Aorta (tissue), 5 donors: ENCODE measurements at regions not wholly inside any gene's neighbourhood (a gene's known extent, or its start where the extent isn't known, plus 50 kb on each side); places are given as distances from the start of the nearest gene placed in this dataset.

Experiments
- ATAC-seq: fragments of 200-7000 bp; cut with Tn5 transposase; one replicate; pipeline ENCODE4 v1.9.1; 2022; ENCODE audit warnings: moderate library complexity; ENCODE audit not compliant: low FRiP score
- DNase-seq, 2 donors: peaks; one replicate each; pipeline ENCODE4 v3.0.0-alpha.2; 2020
- H3K27ac ChIP-seq, 2 donors: one replicate each; pipeline ENCODE4 v1.5.1; 2013; ENCODE audit warnings: low read length in 2 of 2, mild to moderate bottlenecking in 2 of 2, moderate library complexity in 2 of 2, control low read depth in 1 of 2, inconsistent platforms in 1 of 2, low read depth in 1 of 2
- H3K27me3 ChIP-seq, 2 donors: one replicate each; pipeline ENCODE4 v1.6.1; 2013; ENCODE audit warnings: control low read depth in 1 of 2, low read length in 1 of 2, mild to moderate bottlenecking in 1 of 2, moderate library complexity in 1 of 2; ENCODE audit not compliant: insufficient read depth in 2 of 2, control insufficient read depth in 1 of 2
- H3K36me3 ChIP-seq, 2 donors: one replicate each; pipeline ENCODE4 v1.6.1; 2013; ENCODE audit warnings: control low read depth in 1 of 2, low read length in 1 of 2, mild to moderate bottlenecking in 1 of 2; ENCODE audit not compliant: insufficient read depth in 2 of 2, control insufficient read depth in 1 of 2
- H3K4me1 ChIP-seq, 2 donors: one replicate each; pipeline ENCODE4 v1.6.1; 2013; ENCODE audit warnings: low read length in 2 of 2, control low read depth in 1 of 2, mild to moderate bottlenecking in 1 of 2, moderate library complexity in 1 of 2; ENCODE audit not compliant: insufficient read depth in 2 of 2, control insufficient read depth in 1 of 2
- H3K4me3 ChIP-seq, 2 donors: one replicate each; pipeline ENCODE4 v1.5.1; 2013; ENCODE audit warnings: low read length in 2 of 2, control low read depth in 1 of 2, mild to moderate bottlenecking in 1 of 2
- H3K9me3 ChIP-seq: one replicate; pipeline ENCODE4 v1.6.1; 2013; ENCODE audit warnings: mild to moderate bottlenecking, low read length; ENCODE audit not compliant: control insufficient read depth
- WGBS, 2 donors: extraction: QIAGEN DNeasy Blood & Tissue Kit; methylation state at CpG; one replicate each; pipeline ENCODE4 v1.1.7; 2013; 5-methylcytosine and 5-hydroxymethylcytosine counted together
- intact Hi-C, 2 donors: fragments of 100-400 bp; cut with DNase I; formaldehyde crosslinking; loops; one replicate each; pipeline versions ENCODE4 v1.14.2 to v1.15.0; 2022
- donor health status: healthy with polysubstance abuse.
- donor health status: Bipolar disorder and iron deficiency.
- donor health status: DM: no; HTN: no; CAD: no.
- donor health status: DM: no; HTN: no; CAD: no.
- donor health status: DM: yes; HTN: yes; CAD: no.

- no peak for DNase-seq
- Histone ChIP-seq H3K36me3 (no peaks in the 10 kb centered on the region), H3K4me1 (peaks cover 0 to 6% of the 10 kb centered on the region in 2 donors), H3K9me3 (no peaks in the 10 kb centered on the region), H3K4me3 (no peak overlapping the region), H3K27me3 (no peaks in the 10 kb centered on the region), H3K27ac (no peak overlapping the region)
- intact Hi-C loops: loop anchor here in 1 of 2 donors (10.0 kb wide), 1 partner anchor 152 kb away; no protein-coding TSS in a partner anchor
- WGBS, 2 donors: 90% methylated on average over 32 of the region's 32 CpGs
- no peak for ATAC-seq
Observed at GRCh38 chr6:167546611-167547327, 221.9 kb downstream of the TTLL2 start.

GRCh38 chr6:167547328-167547692 is 222.4 kb downstream of the TTLL2 start:
- H3K36me3 ChIP-seq: no peaks in the 10 kb centered on the region
- no peak overlapping the region for H3K4me3 ChIP-seq
- peak overlapping the region in 1 of 2 donors; percentile 6 for H3K27ac ChIP-seq
- H3K4me1 ChIP-seq: peaks cover 0 to 6% of the 10 kb centered on the region in 2 donors
- ATAC-seq (no peak), DNase-seq (no peak)
- intact Hi-C loops: loop anchor here in 1 of 2 donors (10.0 kb wide), 1 partner anchor 153 kb away; no protein-coding TSS in a partner anchor
- no peaks in the 10 kb centered on the region for H3K27me3 ChIP-seq
- no peaks in the 10 kb centered on the region for H3K9me3 ChIP-seq

GRCh38 chr6:167547751-167548150 is 222.9 kb downstream of the TTLL2 start:
- no peak for ATAC-seq
- H3K4me1 ChIP-seq: peaks cover 0 to 6% of the 10 kb centered on the region in 2 donors

GRCh38 chr6:167548451-167548850 is 223.6 kb downstream of the TTLL2 start:
- no peak overlapping the region for H3K4me3 ChIP-seq
- peak overlapping the region in 1 of 2 donors; percentile 55 for H3K27ac ChIP-seq
- WGBS, 2 donors: 28 to 64% methylated on average over 5 of the region's 5 CpGs
- ATAC-seq: no peak
- intact Hi-C loops: loop anchor here in 1 of 2 donors (2.0 to 10.0 kb wide), 2 partner anchors 24 to 154 kb away; no protein-coding TSS in a partner anchor
- H3K27me3 ChIP-seq: no peaks in the 10 kb centered on the region
- H3K4me1 ChIP-seq: peaks cover 0 to 3% of the 10 kb centered on the region in 2 donors
- no peaks in the 10 kb centered on the region for H3K9me3 ChIP-seq
- H3K36me3 ChIP-seq: no peaks in the 10 kb centered on the region
- DNase-seq: no peak

More at GRCh38 chr6:167547751-167548150, 222.9 kb downstream of the TTLL2 start:
- no peak for DNase-seq
- peak overlapping the region in 1 of 2 donors; percentile 47 for H3K27ac ChIP-seq
- WGBS, 2 donors: 43 to 67% methylated on average over 7 of the region's 7 CpGs
- intact Hi-C loops: loop anchor here in 1 of 2 donors (2.0 to 10.0 kb wide), 2 partner anchors 25 to 153 kb away; no protein-coding TSS in a partner anchor
- H3K4me3 ChIP-seq: no peak overlapping the region
- no peaks in the 10 kb centered on the region for H3K36me3 ChIP-seq
- no peaks in the 10 kb centered on the region for H3K9me3 ChIP-seq
- no peaks in the 10 kb centered on the region for H3K27me3 ChIP-seq

GRCh38 chr6:167549213-167549612 is 224.3 kb downstream of the TTLL2 start:
- H3K4me1 ChIP-seq: no peaks in the 10 kb centered on the region
- 9 to 14% methylated on average over 9 of the region's 9 CpGs for WGBS, 2 donors
- peak; percentile 83 to 93 for DNase-seq

GRCh38 chr6:167550941-167551627 is 226.2 kb downstream of the TTLL2 start:
- H3K4me1 ChIP-seq: no peaks in the 10 kb centered on the region
- H3K9me3 ChIP-seq: no peaks in the 10 kb centered on the region
- DNase-seq (peak; percentile 87 to 95), ATAC-seq (peak; percentile 86)
- peak overlapping the region in 1 of 2 donors; percentile 70 for H3K27ac ChIP-seq
- no peaks in the 10 kb centered on the region for H3K36me3 ChIP-seq
- no peak overlapping the region for H3K4me3 ChIP-seq
- 9 to 14% methylated on average over 29 of the region's 29 CpGs for WGBS, 2 donors
- intact Hi-C loops: no loop called here
- H3K27me3 ChIP-seq: no peaks in the 10 kb centered on the region

More at GRCh38 chr6:167549213-167549612, 224.3 kb downstream of the TTLL2 start:
- no peaks in the 10 kb centered on the region for H3K36me3 ChIP-seq
- no peak overlapping the region for H3K4me3 ChIP-seq
- ATAC-seq: peak; percentile 77
- intact Hi-C loops: loop anchor here in 1 of 2 donors (2.0 to 10.0 kb wide), 2 partner anchors 24 to 154 kb away; no protein-coding TSS in a partner anchor
- no peaks in the 10 kb centered on the region for H3K9me3 ChIP-seq
- H3K27ac ChIP-seq: peak overlapping the region in 1 of 2 donors; percentile 30
- H3K27me3 ChIP-seq: no peaks in the 10 kb centered on the region

- 62 to 79% methylated on average over 26 of the region's 26 CpGs for WGBS, 2 donors
- H3K27ac ChIP-seq: peak overlapping the region in 1 of 2 donors; percentile 70
- no peaks in the 10 kb centered on the region for H3K9me3 ChIP-seq
- no peaks in the 10 kb centered on the region for H3K36me3 ChIP-seq
- H3K4me1 ChIP-seq: no peaks in the 10 kb centered on the region
- no peaks in the 10 kb centered on the region for H3K27me3 ChIP-seq
- H3K4me3 ChIP-seq: no peak overlapping the region
- ATAC-seq (no peak), DNase-seq (no peak)
- intact Hi-C loops: no loop called here
Observed at GRCh38 chr6:167551628-167552257, 226.9 kb downstream of the TTLL2 start.

GRCh38 chr6:167552258-167552630 is 227.4 kb downstream of the TTLL2 start:
- WGBS, 2 donors: 92 to 96% methylated on average over 15 of the region's 15 CpGs
- Histone ChIP-seq H3K27me3 (no peaks in the 10 kb centered on the region), H3K36me3 (no peaks in the 10 kb centered on the region), H3K27ac (no peak overlapping the region), H3K4me3 (no peak overlapping the region), H3K4me1 (no peaks in the 10 kb centered on the region), H3K9me3 (no peaks in the 10 kb centered on the region)
- intact Hi-C loops: no loop called here
- DNase-seq (no peak), ATAC-seq (no peak)
